Ovary (tissue), 7 donors: ENCODE measurements at regions not wholly inside any gene's neighbourhood (a gene's known extent, or its start where the extent isn't known, plus 50 kb on each side); places are given as distances from the start of the nearest gene placed in this dataset.

Experiments
- DNase-seq, 5 donors: peaks; one replicate each; pipeline ENCODE4 v3.0.0-alpha.2; 2019 to 2020
- H3K27ac ChIP-seq, 2 donors: fragments of 200-600 bp; one replicate each; pipeline versions ENCODE4 v1.5.1 to v1.8.0; 2019 to 2022
- H3K27me3 ChIP-seq: fragments of 200-600 bp; one replicate; pipeline ENCODE4 v1.8.0; 2022
- H3K36me3 ChIP-seq: fragments of 200-600 bp; sonication (generic); one replicate; pipeline ENCODE4 v1.5.1; 2019
- H3K4me1 ChIP-seq: one replicate; pipeline ENCODE4 v1.8.1; 2013; ENCODE audit warnings: mild to moderate bottlenecking, moderate library complexity; ENCODE audit not compliant: insufficient read depth
- H3K4me3 ChIP-seq: fragments of 200-600 bp; sonication (generic); one replicate; pipeline ENCODE4 v1.5.1; 2017
- H3K9me3 ChIP-seq, 2 donors: fragments of 200-600 bp in 1 of 2; sonication (generic) in 1 of 2; one replicate each; pipeline versions ENCODE4 v1.5.1 to v1.8.1; 2013 to 2019; ENCODE audit warnings: mild to moderate bottlenecking in 1 of 2, moderate library complexity in 1 of 2
- EP300 ChIP-seq: sonication (generic); formaldehyde crosslinking; IDR thresholded peaks from one replicate; pipeline ENCODE4 v1.6.1; 2017; ENCODE audit warnings: antibody characterized with exemption
- POLR2A ChIP-seq: fragments of 450-650 bp; IDR thresholded peaks from one replicate; pipeline ENCODE4 v1.6.1; 2017; ENCODE audit warnings: antibody characterized with exemption, mild to moderate bottlenecking, moderate library complexity
- WGBS, 3 donors: extraction: QIAGEN DNeasy Blood & Tissue Kit in 1 of 3; methylation state at CpG; one replicate each; pipeline versions ENCODE4 v1.1.5 to v1.1.7; 2013 to 2017; 5-methylcytosine and 5-hydroxymethylcytosine counted together
- intact Hi-C, 4 donors: fragments of 100-400 bp; cut with DNase I; formaldehyde crosslinking; loops; one replicate each; pipeline versions ENCODE4 v1.11.0 to v1.15.1; 2022 to 2023
- TF ChIP-seq, protein P1 (sequence below), 3 donors: fragments of 450-650 bp in 2 of 3; fragments of 200-600 bp in 1 of 3; IDR thresholded peaks; one replicate each; pipeline versions ENCODE4 v1.5.1 to v1.8.0; 2016 to 2022; ENCODE audit warnings: antibody characterized with exemption in 3 of 3, mild to moderate bottlenecking in 1 of 3
- donor health status: DM: no; HTN: no; CAD: no; lungs with moderate emphysema.
- donor health status: DM: no; HTN: no; CAD: no.
- donor health status: Bipolar disorder and iron deficiency.
- donor health status: DM: no; HTN: no; CAD: no.
- donor health status: DM: yes; HTN: yes; CAD: no.

DNA sequence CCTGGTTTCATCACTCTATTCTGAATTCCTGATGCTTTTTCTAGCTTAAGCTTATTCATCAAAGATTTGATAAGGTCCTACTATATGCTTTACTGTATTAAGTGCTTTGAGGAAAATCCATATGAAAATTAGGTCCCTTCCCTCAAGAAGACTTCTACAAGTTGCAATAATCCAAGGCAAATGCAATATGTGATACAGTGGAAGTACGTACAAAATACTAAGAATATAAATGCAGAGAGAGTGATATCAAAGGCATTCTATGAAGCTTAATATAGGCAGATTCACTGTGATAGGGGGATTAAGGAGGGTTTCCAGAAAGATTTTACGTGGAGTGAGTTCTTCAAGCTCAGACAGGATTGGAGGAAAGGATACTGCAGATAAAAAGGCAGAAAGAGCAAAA, 142.1 kb downstream of the C6orf118 start:
- intact Hi-C loops: no loop called here
- H3K9me3 ChIP-seq: no peaks in the 10 kb centered on the region
- no peak for TF ChIP-seq EP300
- no peak for TF ChIP-seq POLR2A
- TF ChIP-seq, protein P1, sequence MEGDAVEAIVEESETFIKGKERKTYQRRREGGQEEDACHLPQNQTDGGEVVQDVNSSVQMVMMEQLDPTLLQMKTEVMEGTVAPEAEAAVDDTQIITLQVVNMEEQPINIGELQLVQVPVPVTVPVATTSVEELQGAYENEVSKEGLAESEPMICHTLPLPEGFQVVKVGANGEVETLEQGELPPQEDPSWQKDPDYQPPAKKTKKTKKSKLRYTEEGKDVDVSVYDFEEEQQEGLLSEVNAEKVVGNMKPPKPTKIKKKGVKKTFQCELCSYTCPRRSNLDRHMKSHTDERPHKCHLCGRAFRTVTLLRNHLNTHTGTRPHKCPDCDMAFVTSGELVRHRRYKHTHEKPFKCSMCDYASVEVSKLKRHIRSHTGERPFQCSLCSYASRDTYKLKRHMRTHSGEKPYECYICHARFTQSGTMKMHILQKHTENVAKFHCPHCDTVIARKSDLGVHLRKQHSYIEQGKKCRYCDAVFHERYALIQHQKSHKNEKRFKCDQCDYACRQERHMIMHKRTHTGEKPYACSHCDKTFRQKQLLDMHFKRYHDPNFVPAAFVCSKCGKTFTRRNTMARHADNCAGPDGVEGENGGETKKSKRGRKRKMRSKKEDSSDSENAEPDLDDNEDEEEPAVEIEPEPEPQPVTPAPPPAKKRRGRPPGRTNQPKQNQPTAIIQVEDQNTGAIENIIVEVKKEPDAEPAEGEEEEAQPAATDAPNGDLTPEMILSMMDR (IDR thresholded peaks at IDR 0.05): no peak
- no peak for DNase-seq
- no peaks in the 10 kb centered on the region for H3K27me3 ChIP-seq
- no peak overlapping the region for H3K27ac ChIP-seq
- no peak overlapping the region for H3K4me3 ChIP-seq
- H3K4me1 ChIP-seq: no peaks in the 10 kb centered on the region
- WGBS, 3 donors: 22 to 62% (median 51%) methylated on average over 2 of the region's 2 CpGs
- H3K36me3 ChIP-seq: no peaks in the 10 kb centered on the region

DNA sequence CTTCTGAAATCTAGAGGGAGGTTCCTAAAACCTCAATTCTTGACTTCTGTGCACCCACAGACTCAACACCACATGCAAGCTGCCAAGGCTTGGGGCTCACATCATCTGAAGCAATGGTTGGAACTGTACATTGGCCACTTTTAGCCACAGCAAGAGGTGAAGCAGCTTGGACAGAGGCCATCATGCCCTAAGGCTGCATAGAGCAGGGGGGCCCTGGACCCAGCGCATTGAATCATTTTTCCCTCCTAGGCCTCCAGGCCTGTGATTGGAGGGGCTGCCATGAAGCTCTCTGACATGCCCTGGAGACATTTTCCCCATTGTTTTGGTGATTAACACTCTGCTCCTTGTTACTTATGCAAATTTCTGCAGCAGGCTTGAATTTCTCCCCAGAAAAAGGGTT, 145.9 kb downstream of the C6orf118 start:
- 83 to 100% (median 90%) methylated on average over 1 of the region's 1 CpG for WGBS, 3 donors
- no peaks in the 10 kb centered on the region for H3K4me1 ChIP-seq
- H3K27me3 ChIP-seq: no peaks in the 10 kb centered on the region
- H3K27ac ChIP-seq: no peak overlapping the region
- H3K4me3 ChIP-seq: no peak overlapping the region
- H3K36me3 ChIP-seq: no peaks in the 10 kb centered on the region
- intact Hi-C loops: no loop called here
- DNase-seq: no peak
- TF ChIP-seq, protein P1 (IDR thresholded peaks at IDR 0.05): no peak
- no peak for TF ChIP-seq EP300
- TF ChIP-seq POLR2A: no peak
- no peaks in the 10 kb centered on the region for H3K9me3 ChIP-seq

DNA sequence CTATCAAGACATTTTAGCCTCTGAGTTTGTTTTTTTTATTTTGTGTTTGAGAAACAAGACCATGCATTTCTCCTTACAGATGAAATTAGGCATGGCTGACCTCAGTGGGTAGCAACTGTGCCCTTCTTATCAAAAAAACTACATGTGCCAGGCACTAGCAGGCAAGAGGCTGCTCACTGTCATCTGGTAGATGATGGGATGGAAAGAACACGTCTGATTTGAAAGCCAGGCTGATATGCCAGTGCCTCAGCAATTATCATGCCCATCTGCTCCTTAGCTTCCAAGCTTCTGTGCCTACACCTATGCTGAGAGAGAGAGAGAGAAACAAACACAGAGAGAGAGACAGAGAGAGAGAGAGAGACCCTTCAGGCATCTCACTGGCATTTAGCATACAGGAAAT, 149.9 kb downstream of the C6orf118 start:
- WGBS, 3 donors: 2 to 23% (median 21%) methylated on average over 1 of the region's 1 CpG
- intact Hi-C loops: no loop called here

DNA sequence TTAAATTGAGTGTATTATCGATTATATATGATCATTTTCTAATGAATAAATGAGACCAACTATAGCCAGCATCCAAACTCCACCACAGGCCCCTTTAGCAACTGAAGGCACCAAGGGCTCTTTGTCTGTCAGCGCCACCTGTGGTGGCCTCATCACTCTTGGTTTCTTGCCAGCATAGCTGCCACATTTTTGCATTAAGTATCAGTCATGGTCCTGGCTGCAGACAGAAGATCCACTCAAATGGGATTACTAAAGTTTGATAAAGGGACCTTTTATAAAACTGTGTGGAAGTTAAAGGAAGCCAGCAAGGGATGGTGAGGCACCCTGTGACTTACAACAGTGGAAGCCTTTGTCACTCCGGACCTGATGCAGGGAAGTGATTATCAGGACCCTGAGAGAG, 162.9 kb downstream of the C6orf118 start:
- Histone ChIP-seq H3K27me3 (no peaks in the 10 kb centered on the region), H3K27ac (no peak overlapping the region), H3K36me3 (no peaks in the 10 kb centered on the region), H3K4me3 (no peak overlapping the region), H3K9me3 (no peaks in the 10 kb centered on the region), H3K4me1 (no peaks in the 10 kb centered on the region)
- 81 to 86% (median 81%) methylated on average over 3 of the region's 3 CpGs for WGBS, 3 donors
- intact Hi-C loops: no loop called here
- no peak for DNase-seq
- TF ChIP-seq, protein P1 (IDR thresholded peaks at IDR 0.05): no peak
- TF ChIP-seq EP300: no peak
- TF ChIP-seq POLR2A: no peak

More for the DNA sequence above, 149.9 kb downstream of the C6orf118 start:
- Histone ChIP-seq H3K4me3 (no peak overlapping the region), H3K36me3 (no peaks in the 10 kb centered on the region), H3K4me1 (no peaks in the 10 kb centered on the region), H3K27me3 (no peaks in the 10 kb centered on the region), H3K27ac (no peak overlapping the region), H3K9me3 (no peaks in the 10 kb centered on the region)
- no peak for DNase-seq
- TF ChIP-seq EP300 (no peak), POLR2A (no peak)
- TF ChIP-seq, protein P1 (IDR thresholded peaks at IDR 0.05): no peak
